HG03025 (cell line): ENCODE measurements at regions not wholly inside any gene's neighbourhood (a gene's known extent, or its start where the extent isn't known, plus 50 kb on each side); places are given as distances from the start of the nearest gene placed in this dataset.

Experiments used
- ATAC-seq: cut with Tn5 transposase; IDR thresholded peaks from one replicate; pipeline ENCODE4 v1.9.1; 2021; ENCODE audit warnings: mild to moderate bottlenecking, moderate library complexity; ENCODE audit not compliant: unreplicated experiment, low FRiP score

DNA sequence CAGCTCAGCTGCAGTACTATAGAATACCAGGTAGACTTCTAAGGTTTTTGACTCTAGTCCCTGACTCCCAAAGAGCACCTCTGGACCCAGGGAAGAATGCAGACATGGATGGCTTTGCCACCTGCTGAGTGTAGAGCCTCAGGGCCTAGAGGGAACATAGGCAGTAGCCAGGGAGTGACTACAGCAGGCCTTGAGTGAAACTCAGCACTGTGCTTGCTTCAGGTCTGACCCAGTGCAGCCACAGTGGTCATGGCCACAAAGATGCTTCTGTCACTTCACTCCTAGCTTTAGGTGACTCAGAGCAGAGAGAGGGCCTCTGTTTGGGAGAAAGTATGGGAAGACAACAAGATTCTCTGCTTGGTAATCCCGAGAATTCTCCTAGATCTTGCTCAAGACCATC, 162.2 kb upstream of the ITGA4 start:
- no peak for ATAC-seq

- no peak for ATAC-seq
Measured at GRCh38 chr2:181300600-181301291, 156.4 kb upstream of the ITGA4 start.

DNA sequence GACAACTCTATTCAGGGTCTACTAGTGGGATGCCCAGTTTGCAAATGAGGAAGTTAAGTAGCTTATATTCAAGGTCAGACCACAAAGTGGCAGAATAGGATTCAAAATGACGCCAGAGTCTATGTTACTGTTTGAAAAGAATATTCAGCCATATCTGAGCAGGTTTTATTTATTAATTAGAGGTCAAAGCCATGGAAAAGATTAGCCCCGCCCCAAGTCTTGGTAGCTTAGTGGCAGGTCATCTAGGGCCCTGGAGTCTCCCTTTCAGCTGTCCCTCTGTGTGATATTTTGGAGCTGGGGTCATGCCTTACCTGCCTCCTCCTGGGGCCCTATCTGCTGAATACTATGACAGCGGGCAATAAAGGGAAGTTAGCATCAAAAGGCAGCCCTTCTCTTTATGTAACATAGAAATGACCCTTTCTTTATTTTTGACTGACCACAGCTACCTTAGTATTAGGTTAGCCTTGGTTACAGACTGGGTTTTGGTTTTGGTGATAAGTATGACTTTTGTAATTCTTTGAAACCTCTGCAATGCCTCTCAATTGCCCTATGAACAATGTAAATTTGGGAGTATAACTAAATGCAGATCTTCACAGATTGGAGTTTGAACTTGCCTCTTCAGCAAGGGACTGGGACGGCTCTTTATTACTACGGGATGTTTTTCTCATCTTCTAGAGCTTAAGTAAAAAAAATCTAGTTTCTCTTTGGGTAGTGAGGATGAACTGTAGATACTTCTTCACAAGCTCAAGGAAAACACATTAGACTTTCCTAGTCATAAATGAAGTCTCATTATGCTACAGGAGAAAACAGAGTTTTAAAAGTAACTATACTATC, 153.0 kb upstream of the ITGA4 start:
- no peak for ATAC-seq

- peak; percentile 91 for ATAC-seq
Measured at GRCh38 chr2:181305301-181306123, 151.7 kb upstream of the ITGA4 start.

DNA sequence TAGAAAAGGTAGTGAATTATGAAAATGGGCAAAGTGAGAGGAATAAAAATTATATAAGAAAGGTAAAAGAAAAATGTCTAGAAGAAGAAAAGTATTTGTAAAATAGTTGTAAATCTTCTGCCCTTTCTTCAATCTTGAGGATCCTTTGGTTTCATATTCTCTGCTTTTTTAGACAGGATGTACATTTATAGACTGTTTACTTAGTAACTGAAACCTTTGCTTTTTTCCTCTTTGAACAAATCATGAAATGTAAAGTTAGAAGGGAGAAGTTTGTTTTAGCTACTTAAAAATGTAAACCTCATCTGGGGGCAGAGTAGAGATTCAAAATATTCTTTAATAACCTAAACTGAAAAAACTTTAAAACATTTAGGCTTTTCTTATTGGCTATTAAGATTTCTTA, 150.4 kb upstream of the ITGA4 start:
- no peak for ATAC-seq

DNA sequence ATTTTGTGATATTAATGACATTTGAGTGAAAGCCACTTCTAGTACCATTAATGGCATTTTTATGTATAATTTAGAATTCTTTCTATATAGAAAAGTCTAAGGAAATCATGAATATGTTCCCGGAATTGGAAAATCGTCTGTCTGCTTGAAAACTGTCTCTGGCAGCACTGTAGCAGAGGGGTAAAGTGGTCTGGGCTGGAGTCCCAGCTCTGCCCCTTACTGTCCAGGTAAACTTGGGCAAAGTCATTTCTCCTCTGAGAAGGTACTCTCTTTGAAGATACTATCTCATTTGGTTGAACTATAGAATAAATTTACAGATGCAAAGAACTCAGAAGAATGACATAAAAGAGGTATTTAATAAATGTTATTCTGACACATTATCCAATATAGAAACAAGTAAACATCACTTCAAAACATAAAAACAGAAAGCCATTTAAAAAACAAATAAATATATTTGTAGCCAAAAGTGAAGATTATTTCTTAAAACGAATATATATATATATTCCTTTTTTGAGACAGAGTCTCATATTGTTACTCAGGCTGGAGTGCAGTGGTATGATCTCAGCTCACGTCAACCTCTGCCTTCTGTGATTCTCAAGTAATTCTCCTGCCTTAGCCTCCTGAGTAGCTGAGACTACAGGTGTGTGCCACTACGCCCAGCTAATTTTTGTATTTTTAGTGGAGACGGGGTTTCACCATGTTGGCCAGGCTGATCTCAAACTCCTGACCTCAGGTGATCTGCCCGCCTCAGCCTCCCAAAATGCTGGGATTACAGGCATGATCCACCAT, 149.8 kb upstream of the ITGA4 start:
- no peak for ATAC-seq

- ATAC-seq = no peak
Measured at GRCh38 chr2:181308766-181309515, 148.2 kb upstream of the ITGA4 start.

GRCh38 chr2:181309586-181309985, 147.6 kb upstream of the ITGA4 start:
- ATAC-seq = no peak

DNA sequence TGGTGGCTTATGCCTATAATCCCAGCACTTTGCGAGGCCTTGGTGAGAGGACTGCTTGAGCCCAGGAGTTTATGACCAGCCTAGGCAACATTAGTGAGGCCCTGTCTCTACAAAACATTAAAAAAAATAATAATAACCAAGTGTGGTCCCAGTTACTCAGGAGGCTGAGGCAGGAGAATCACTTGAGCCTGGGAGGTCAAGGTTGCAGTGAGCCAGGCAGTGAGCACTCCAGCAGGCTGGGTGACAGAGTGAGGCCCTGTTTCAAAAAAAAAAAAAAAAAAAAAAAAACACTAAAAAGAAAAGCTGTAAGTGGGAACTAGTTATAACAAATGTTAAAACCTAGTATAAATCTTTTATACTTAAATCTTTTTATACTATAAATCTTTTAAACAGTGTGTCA, 146.2 kb upstream of the ITGA4 start:
- ATAC-seq = no peak

DNA sequence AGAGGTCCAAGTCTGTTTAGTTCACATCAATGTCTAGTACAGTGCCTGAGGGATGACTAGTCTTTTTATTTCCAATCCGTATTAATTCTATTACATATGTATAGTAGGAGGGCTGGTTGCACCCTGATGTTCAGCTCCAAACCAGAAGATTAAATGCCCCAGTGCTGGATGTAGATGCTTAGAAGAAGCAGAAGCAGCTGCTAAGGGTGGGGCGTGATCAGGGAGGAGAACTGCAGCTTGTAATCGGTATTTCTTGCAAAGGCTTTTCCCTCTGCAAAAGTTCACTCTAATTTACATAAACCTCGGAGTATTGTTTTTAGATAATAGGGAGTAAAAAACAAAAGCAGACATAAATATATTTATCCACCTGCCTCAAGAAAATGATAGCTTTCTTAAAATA, 145.3 kb upstream of the ITGA4 start:
- ATAC-seq = peak; percentile 37

GRCh38 chr2:181312515-181312927, 144.7 kb upstream of the ITGA4 start:
- ATAC-seq = peak; percentile 82

DNA sequence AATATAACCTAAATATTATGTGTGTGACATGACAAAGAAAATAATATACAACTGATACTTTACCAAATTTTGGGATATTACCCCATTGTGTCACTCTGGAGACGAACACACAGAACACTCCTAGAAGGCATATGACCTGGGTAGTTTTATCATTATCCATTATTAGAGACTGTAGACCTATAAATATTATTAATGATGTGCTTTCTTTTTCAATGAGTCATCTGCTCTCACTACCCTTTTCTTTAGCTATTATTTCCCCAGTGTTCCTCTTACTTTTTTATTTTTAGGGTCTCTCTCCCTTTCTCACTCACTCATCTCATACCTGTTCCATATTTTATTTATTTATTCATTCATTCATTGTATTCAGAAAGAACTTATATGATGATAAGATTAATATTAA, 143.3 kb upstream of the ITGA4 start:
- ATAC-seq = no peak

DNA sequence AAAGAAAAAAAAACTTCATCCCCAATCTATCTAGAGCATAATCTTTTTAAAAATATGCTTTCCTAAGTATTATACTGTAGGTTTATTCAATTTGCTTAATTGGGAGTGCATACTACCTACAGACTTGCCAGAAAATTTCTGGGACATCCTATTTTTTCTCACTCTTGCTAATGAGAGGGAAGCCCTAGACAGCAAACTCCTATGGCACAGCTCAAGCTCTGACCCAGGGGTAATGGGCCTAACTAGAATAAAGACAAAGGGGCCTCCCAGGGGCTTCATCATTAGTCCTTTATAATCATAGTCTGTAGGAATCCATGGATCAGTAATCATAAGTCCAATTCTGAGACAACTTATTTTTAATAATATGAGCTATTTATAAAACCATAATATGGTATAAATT, 142.6 kb upstream of the ITGA4 start:
- ATAC-seq = no peak

DNA sequence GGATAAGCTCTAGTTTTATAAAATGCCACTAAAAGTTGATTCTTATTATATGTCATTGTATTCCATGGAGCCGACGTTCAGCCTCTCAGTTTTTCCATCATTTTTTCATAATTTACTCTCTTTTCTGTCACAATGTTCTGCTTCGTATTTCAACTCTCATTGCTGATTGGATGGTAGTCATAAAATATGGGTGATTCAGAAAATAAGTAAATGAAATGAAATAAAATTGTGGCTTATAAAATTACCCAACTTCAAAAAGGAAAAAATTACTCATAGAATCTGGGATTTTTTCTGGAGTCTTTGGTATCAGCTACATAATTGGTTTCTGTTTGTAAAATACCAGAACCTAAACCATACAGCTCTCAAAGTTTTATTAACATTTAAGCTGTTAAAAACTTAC, 139.7 kb upstream of the ITGA4 start:
- no peak for ATAC-seq

DNA sequence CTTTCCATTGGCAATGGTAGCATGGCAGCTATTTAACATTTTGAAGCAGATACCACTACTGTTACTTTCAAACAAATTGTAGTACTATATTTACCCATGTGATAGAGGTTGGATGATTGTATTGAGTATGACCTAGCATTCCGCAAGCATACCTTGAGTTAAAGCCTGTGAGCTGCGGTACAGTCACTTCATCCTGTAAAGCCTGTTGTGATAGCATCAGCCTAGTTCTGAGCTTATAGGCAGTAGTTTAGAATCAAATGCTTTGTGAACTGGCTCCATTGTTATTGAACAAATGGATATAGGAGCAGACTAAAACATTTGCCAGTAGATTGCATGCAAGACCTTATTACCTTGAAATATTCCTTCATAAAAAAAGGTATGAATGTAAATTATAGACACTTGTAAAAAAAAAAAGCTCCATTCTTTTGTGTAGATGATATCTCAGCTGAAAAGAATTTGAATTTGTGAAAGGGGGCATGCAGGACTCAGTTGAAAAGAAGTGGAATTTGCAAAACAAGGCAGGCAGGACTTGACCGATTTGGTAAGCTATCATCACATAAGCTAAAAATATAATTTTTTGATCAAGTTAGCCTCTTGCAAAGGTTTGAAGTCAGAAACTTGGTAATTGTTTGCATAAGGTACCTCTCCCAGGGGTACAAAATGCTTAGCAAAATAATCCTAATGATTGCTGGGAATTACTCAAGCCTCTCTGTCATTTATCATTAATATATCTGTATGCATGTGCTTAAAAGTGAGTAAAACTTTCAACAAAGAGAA, 138.5 kb upstream of the ITGA4 start:
- no peak for ATAC-seq

DNA sequence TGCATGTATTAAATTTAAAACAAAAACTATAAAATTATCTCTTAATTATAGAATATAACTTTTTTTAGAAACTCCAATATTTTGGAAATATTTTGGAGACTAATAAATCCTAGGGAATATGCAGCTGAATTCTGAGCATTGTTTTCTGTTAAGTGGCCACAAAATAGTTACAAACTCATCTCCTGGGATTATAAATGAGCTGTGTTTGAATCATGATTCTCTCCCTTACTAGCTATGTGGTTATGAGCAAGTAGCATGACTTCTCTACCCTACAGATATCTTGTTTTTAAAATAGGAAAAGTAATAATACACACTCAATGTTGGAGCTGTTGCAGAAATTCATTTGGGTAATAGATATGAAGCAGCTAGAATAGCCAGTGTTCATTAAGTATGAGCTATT, 137.9 kb upstream of the ITGA4 start:
- no peak for ATAC-seq

- ATAC-seq = no peak
Measured at GRCh38 chr2:181320638-181321037, 136.5 kb upstream of the ITGA4 start.

DNA sequence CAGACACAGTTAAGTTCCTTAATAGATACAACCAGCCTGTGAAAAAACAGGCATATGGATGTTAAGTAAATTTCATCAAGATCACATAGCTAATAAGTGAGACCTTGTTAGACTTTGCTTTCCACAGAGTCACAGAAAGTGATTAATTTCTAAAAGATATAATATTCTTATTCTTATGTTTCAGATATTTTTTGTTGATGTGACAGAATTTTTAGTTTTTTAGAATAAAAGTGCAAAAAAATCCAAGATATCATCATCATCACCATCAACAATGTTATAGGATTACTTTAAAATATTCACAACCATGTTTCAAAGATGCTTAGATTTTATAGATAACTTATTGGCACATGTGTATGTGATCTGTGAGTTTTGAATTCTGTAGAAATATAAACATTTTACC, 132.3 kb upstream of the ITGA4 start:
- ATAC-seq = no peak

- no peak for ATAC-seq
Measured at GRCh38 chr2:181326661-181327060, 130.5 kb upstream of the ITGA4 start.
